ENCODE measurements at regions not wholly inside any gene's neighbourhood (a gene's known extent, or its start where the extent isn't known, plus 50 kb on each side); places are given as distances from the start of the nearest gene placed in this dataset.

DNA sequence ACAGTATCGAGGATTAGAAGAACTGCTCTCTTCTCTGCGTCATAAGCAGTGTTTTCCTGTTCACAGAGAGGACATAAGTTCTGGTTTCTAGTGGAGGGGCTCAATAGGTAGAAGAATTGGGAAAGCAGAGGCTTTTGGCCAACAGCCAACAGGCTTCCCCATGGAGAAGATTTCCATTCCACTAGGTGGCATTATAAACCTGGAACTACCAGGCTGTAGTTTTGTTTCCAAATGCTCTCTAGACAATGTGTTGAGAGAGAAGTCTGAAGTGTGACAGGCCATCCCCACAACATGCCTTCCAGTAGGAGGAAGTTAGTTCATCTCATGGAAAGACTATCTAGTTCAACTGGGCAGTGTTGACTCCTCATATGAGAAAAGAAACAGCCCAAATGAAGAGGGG, 63.8 kb upstream of the ANXA10 start:
- no peak for ATAC-seq
- intact Hi-C loops (cut with DNase I, micrococcal nuclease), result no loop called here
- Histone ChIP-seq H3K36me3 (ENCODE audit: low read depth) (no peaks in the 10 kb centered on the region), H3K4me1 (ENCODE audit: low read depth) (no peaks in the 10 kb centered on the region), H3K9me3 (no peaks in the 10 kb centered on the region), H3K4me3 (no peak overlapping the region)
- TF ChIP-seq, protein P1, sequence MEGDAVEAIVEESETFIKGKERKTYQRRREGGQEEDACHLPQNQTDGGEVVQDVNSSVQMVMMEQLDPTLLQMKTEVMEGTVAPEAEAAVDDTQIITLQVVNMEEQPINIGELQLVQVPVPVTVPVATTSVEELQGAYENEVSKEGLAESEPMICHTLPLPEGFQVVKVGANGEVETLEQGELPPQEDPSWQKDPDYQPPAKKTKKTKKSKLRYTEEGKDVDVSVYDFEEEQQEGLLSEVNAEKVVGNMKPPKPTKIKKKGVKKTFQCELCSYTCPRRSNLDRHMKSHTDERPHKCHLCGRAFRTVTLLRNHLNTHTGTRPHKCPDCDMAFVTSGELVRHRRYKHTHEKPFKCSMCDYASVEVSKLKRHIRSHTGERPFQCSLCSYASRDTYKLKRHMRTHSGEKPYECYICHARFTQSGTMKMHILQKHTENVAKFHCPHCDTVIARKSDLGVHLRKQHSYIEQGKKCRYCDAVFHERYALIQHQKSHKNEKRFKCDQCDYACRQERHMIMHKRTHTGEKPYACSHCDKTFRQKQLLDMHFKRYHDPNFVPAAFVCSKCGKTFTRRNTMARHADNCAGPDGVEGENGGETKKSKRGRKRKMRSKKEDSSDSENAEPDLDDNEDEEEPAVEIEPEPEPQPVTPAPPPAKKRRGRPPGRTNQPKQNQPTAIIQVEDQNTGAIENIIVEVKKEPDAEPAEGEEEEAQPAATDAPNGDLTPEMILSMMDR (IDR thresholded peaks at IDR 0.05), result no peak
- no peak for DNase-seq

DNA sequence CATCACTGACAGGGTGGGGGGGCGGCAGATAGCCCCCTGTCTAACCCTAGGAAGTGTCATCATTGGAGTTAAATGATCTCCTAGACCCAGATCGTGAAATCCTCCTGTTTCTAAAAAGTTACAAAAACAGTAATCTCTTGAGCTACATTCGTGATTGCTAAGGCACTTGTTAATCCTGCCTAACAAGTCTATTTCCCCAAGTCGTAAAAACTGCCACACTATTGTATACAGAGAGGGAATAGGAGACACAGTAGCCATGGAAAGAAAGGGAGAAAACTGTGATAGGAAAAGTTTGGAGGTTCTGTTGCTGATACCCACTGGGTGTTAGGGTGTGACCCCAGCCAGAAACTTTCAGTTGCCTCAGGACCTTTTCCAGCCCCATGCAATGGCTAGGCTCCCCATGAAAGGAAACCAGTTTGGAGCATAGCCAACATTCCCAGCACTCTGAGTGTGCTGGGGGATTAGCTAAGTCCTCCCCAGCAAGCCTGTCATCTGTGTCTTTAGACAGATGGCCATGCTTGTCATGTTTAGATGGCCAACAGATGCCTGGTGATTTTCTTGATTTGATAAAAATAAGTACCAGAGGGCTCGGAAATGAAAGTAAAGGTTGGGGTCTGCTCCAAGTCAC, 63.3 kb upstream of the ANXA10 start:
- Histone ChIP-seq H3K4me1 (ENCODE audit: low read depth) (no peaks in the 10 kb centered on the region), H3K36me3 (ENCODE audit: low read depth) (no peaks in the 10 kb centered on the region), H3K9me3 (no peaks in the 10 kb centered on the region), H3K4me3 (no peak overlapping the region)
- intact Hi-C loops (cut with DNase I, micrococcal nuclease), result no loop called here
- ATAC-seq (no peak), DNase-seq (no peak)
- TF ChIP-seq, protein P1 (IDR thresholded peaks at IDR 0.05), result no peak

DNA sequence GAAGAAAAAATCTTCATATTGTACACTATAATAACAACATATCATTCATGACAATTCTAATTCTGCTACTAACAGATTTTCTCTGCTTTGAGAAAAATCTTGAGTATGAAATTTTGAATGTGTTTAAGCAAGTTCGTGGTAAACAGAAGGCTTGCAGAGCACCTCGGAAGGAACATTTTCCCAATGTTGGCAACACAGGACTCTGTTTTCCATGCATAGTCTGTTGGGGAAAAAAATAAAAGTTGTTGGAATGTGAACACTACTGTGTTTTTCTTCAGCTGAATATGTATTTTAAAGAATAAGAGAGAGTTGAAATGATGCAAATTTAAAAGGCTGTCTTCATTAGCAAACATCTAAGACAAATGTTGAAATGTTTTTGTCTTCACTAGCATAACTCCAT, 54.7 kb upstream of the ANXA10 start:
- TF ChIP-seq, protein P1 (IDR thresholded peaks at IDR 0.05), result no peak
- intact Hi-C loops (cut with DNase I, micrococcal nuclease), result no loop called here
- H3K9me3 ChIP-seq, result no peaks in the 10 kb centered on the region
- no peaks in the 10 kb centered on the region for H3K4me1 ChIP-seq (ENCODE audit: low read depth)
- no peaks in the 10 kb centered on the region for H3K36me3 ChIP-seq (ENCODE audit: low read depth)
- DNase-seq (no peak), ATAC-seq (no peak)
- no peak overlapping the region for H3K4me3 ChIP-seq

DNA sequence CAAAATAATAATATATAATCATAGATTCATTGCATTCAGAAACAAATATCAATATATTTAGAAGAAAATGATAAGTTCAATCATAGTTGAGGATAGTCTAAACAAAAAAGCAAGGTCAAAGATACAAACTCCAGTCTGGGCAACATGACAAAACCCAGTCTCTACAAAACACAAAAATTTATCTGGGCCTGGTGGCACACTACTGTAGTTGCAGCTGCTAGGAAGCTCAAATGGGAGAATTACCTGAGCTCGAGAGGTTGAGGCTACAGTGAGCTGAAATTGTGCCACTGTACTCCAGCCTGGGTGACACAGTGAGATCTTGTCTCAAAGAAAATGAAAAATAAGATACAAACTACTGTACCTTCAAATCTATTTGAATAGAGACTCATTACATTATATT, 52.7 kb upstream of the ANXA10 start:
- Histone ChIP-seq H3K4me1 (ENCODE audit: low read depth) (no peaks in the 10 kb centered on the region), H3K36me3 (ENCODE audit: low read depth) (no peaks in the 10 kb centered on the region), H3K9me3 (no peaks in the 10 kb centered on the region), H3K4me3 (no peak overlapping the region)
- no peak for ATAC-seq
- no peak for DNase-seq
- TF ChIP-seq, protein P1 (IDR thresholded peaks at IDR 0.05), result no peak
- intact Hi-C loops (cut with DNase I, micrococcal nuclease), result no loop called here

Measured in mucosa of descending colon (tissue), 3 donors.